PC-9 (cell line): ENCODE measurements at regions not wholly inside any gene's neighbourhood (a gene's known extent, or its start where the extent isn't known, plus 50 kb on each side); places are given as distances from the start of the nearest gene placed in this dataset.

ENCODE experiments used
- EZH2 ChIP-seq: fragments of 200-600 bp; sonication (generic); IDR thresholded peaks from 2 replicates; pipeline ENCODE4 v1.8.0; 2017; ENCODE audit warnings: antibody characterized with exemption, low read depth
- TF ChIP-seq, protein P1 (sequence below): fragments of 200-600 bp; sonication (generic); conservative IDR thresholded peaks from 2 replicates; pipeline ENCODE4 v1.6.1; 2017; ENCODE audit warnings: mixed run types, antibody characterized with exemption, mild to moderate bottlenecking, moderate library complexity

DNA sequence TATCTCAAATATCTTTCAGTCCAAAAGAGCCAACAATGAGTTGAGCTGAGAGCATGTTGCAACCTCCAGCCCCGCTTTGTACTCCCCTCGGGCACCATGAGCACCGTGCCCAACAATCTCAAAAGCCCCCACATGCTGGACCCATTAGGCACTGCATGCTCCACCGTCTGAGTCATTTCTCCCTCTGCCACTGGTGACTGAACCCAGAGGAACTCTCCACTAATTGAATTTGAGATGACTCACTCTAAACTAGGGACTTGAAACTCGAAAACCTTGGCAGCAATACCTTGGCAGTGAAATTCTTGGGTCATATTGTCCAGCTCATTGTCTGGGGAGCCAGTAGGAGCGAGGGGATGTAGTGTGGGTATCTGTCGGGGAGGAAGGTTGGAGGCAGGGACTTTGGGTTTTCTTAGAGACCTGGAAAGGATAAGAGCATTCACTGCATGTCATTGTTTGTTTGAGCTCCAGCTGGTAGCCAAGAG is 49.9 kb upstream of the SLIT3 start:
- TF ChIP-seq, protein P1, sequence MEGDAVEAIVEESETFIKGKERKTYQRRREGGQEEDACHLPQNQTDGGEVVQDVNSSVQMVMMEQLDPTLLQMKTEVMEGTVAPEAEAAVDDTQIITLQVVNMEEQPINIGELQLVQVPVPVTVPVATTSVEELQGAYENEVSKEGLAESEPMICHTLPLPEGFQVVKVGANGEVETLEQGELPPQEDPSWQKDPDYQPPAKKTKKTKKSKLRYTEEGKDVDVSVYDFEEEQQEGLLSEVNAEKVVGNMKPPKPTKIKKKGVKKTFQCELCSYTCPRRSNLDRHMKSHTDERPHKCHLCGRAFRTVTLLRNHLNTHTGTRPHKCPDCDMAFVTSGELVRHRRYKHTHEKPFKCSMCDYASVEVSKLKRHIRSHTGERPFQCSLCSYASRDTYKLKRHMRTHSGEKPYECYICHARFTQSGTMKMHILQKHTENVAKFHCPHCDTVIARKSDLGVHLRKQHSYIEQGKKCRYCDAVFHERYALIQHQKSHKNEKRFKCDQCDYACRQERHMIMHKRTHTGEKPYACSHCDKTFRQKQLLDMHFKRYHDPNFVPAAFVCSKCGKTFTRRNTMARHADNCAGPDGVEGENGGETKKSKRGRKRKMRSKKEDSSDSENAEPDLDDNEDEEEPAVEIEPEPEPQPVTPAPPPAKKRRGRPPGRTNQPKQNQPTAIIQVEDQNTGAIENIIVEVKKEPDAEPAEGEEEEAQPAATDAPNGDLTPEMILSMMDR, result no peak
- TF ChIP-seq EZH2, result no peak
